ENCODE measurements at regions not wholly inside any gene's neighbourhood (a gene's known extent, or its start where the extent isn't known, plus 50 kb on each side); places are given as distances from the start of the nearest gene placed in this dataset.

DNA sequence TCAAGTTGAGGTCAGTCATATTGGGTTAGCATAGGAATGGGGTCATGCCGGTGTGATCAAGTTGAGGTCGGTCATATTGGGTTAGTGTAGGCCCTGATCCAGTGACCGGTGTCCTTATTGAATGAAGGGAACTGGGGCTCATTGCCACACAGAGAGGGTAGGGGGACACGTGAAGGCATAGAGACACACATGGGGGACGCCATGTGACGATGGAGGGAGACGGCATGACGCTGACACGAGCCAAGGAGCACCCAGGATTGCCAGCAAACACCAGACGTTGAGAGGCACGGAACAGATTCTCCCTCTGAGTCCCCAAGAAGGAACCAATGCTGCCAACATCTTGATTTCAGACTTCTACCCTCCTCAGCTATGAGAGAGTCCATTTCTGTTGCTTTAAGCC is 136.9 kb upstream of the ZBTB40 start:
- no peak for TF ChIP-seq FOXM1 (IDR thresholded peaks at IDR 0.05; ENCODE audit: borderline replicate concordance)
- TF ChIP-seq FOXK2 (IDR thresholded peaks at IDR 0.05) = no peak
- TF ChIP-seq SUZ12 (IDR thresholded peaks at IDR 0.05) = no peak
- no peak for TF ChIP-seq CTBP1 (IDR thresholded peaks at IDR 0.05; ENCODE audit: borderline replicate concordance)
- TF ChIP-seq TARDBP (IDR thresholded peaks at IDR 0.05) = no peak
- no peak for TF ChIP-seq BHLHE40 (IDR thresholded peaks at IDR 0.05; ENCODE audit: borderline replicate concordance)
- TF ChIP-seq ZNF384 (IDR thresholded peaks at IDR 0.05) = no peak
- no peak for TF ChIP-seq NFRKB (IDR thresholded peaks at IDR 0.05)
